GM19043 (cell line): ENCODE measurements at regions not wholly inside any gene's neighbourhood (a gene's known extent, or its start where the extent isn't known, plus 50 kb on each side); places are given as distances from the start of the nearest gene placed in this dataset.

ENCODE experiments used
- ATAC-seq: cut with Tn5 transposase; IDR thresholded peaks from one replicate; pipeline ENCODE4 v1.9.1; 2021; ENCODE audit warnings: low read depth; ENCODE audit not compliant: unreplicated experiment

GRCh38 chr3:27930052-27930602 is 208.0 kb upstream of the EOMES start:
- no peak for ATAC-seq

DNA sequence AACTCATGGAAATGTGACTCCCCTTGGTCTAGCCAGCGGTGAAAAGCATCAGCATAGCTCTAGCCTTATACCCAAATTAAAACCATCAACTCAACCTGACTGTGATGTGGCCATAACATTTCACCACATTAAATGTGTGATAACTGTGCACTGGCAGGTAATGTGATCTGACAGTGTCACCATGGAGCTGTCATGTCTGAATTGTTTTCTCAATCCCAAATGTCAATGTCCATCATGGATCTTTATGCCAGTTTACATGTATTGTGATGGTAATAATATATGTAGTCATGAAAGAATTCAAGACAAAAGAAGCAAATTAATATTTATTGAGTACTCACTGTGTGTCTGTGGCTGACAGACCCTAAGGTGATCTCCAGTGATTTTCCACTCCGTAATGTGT is 213.4 kb upstream of the EOMES start:
- no peak for ATAC-seq

GRCh38 chr3:27939521-27939920 is 217.4 kb upstream of the EOMES start:
- ATAC-seq: no peak

DNA sequence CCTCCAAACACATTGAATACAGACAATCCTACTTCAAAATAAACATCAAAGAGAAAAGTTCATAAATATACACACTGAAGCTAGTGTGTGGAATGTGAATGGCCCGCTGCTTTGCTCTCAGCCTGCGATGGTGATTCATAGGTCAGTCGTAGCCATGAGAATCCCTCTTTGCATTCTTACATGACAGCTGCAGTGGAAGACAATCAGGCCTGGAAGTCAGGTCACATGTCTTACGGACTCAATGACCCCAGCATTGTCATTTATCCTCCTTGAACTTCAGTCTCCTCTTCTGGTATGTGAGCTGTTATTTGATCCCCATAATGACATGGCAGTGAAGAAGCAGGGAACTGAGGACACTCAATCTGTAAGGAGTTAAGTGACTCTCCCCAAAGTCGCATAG is 217.8 kb upstream of the EOMES start:
- no peak for ATAC-seq

- ATAC-seq: no peak
Measured at GRCh38 chr3:27943106-27943505, 221.0 kb upstream of the EOMES start.

DNA sequence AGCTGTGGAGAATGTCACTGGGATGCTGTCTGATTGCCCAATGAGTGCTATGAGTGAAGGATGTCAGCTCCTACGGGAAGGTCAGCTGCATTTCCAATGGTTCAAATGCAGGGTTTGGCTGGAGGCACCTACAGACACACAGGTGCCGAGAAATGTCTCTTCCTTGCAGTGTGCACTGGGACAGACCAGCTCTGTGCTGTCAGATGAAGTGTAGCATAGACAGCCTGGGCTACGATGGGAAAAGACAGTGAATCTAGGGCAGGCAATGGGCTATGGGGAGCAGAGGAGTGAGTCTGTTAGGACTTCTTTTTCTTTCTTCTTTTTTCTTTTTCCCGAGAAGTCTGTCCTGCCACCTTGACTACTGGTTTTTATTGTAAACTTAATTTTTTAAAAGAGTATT is 223.1 kb upstream of the EOMES start:
- ATAC-seq: no peak

GRCh38 chr3:27960133-27960532 is 238.0 kb upstream of the EOMES start:
- no peak for ATAC-seq

DNA sequence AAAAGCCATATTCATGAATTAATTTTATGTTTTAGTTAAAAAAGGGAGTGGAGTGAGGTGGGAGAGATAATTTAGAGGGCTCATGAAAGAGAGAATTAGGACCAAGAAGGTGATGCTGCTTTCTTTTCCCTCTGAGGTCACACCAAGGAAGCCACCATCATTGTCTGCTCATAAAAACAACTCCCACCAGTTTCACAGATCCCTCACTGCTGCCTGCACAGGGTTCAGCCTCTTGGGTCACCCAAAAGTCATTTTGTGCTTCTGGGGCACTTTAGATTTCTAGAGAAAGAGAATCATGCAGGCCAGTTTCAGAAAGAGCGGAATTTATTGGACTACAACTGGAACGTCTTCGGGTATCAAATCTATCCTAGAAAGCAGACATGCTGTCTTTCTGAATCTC is 241.4 kb upstream of the EOMES start:
- ATAC-seq: no peak

- no peak for ATAC-seq
Measured at GRCh38 chr3:27971600-27971999, 249.5 kb upstream of the EOMES start.

GRCh38 chr3:27976933-27977332 is 254.8 kb upstream of the EOMES start:
- ATAC-seq: no peak

- no peak for ATAC-seq
Measured at GRCh38 chr3:27978440-27978839, 256.3 kb upstream of the EOMES start.

DNA sequence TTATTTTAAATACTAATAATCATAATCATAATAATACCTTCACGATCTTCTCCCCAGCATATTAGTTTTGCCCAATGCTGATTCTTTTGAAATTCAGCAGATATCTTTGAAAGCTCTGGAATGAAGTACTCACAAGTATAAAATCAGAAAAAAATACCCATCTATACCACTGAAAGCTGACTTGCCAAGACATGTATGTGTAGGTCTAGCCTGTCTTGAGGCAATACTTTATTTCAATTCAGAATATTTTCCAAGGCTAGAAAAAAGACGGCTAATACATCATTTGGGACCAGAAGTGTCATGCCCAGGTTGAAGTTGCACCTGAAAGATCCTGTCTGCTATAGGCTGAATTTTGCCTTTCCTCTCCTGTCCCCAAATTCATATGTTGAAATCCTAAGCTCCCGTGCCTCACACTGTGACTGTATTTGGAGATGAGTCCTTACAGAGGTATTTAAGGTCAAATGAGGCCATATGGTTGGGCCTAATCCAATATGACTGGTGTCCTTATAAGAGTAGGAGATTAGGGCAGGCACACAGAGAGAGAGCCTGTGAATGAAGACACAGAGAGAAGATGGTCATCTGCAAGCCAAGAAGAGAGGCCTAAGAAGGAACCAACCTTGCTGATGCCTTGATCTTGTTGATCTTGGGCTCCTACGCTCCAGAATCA is 255.9 kb upstream of the CMC1 start:
- no peak for ATAC-seq

GRCh38 chr3:27986234-27986879 is 255.1 kb upstream of the CMC1 start:
- no peak for ATAC-seq

- no peak for ATAC-seq
Measured at GRCh38 chr3:27990324-27990723, 251.1 kb upstream of the CMC1 start.

- ATAC-seq: no peak
Measured at GRCh38 chr3:27990837-27991236, 250.6 kb upstream of the CMC1 start.

DNA sequence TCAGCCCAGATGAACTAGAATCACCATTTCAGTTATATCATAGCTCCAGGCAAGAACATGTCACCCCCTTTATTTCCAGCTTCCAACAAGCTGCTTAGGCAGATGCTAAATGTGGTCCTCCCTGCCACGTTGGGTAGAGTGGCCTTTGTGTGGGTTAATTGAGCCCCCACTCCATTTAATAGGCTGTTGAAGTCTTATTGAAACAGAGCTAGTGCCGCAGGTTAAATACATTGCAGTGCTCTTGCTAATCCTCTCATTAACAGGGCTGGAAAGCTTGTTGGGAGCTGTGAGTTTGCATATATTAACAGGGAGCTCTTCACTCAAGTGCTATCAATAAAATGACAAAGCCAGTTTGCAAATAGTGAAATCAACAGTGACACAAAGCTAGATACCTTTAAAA is 248.4 kb upstream of the CMC1 start:
- no peak for ATAC-seq

GRCh38 chr3:28000608-28001007 is 240.8 kb upstream of the CMC1 start:
- no peak for ATAC-seq

DNA sequence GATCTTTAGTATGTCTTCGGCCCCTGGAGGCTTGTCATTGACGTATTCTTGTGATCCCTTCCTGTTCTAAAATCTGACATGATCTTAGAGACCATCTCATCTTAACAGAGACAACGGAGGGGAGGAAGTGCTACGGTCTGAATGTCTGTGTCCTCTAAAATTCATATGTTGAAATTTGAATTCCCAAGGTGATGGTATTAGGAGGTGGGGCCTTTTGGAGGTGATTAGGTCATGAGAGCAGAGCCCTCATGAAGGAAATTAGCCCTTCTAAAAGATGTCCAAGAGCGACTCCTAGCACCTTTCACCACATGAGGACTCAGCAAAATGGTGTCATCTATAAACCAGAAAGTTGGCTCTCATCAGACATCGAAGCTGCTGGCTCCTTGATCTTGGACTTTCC is 233.2 kb upstream of the CMC1 start:
- no peak for ATAC-seq

DNA sequence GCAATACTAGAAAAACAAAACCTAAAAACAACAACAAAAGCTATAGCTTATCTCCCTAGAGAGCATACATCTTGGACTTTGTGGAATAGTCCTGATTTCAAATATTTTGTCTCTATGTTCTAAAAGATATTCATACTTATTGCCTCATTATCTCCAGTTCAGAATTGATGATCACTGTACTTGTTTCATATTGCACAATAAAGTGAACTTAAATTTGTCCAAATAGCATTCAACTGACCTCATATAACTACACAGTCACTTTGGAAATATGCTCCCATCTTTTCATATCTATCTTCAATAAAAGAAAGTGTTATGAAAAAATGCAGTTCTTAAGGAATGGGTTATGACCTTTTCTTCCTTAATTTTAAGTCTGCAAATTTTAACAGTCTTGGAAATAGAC is 228.6 kb upstream of the CMC1 start:
- no peak for ATAC-seq

DNA sequence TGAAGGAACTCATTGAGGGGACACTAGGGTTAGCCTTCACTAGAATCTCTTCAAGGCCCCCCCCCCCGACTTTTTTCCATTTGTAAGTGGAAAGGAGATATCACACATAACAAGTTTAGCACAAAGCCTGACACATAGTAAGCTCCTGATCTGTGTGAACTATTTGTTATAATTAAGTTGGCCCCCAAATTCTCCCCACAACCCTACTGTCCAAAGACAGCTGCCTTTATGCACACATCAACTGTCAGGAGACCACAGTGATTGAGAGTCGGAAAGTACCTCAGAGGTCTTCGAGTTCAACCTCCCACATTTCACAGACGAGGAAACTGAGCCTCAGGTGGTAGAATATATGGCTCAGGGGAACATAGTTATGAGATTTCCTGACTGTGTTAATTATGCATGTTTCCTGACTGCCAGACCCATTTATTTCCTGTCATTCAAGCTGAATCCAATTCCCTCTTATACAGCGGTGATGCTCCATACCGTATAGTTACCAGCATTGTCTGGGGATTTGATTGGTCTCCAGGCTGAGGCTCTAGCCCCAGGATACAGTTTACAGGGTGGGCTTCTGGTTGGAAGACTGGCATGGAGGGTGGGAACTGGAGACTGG is 227.4 kb upstream of the CMC1 start:
- ATAC-seq: no peak

DNA sequence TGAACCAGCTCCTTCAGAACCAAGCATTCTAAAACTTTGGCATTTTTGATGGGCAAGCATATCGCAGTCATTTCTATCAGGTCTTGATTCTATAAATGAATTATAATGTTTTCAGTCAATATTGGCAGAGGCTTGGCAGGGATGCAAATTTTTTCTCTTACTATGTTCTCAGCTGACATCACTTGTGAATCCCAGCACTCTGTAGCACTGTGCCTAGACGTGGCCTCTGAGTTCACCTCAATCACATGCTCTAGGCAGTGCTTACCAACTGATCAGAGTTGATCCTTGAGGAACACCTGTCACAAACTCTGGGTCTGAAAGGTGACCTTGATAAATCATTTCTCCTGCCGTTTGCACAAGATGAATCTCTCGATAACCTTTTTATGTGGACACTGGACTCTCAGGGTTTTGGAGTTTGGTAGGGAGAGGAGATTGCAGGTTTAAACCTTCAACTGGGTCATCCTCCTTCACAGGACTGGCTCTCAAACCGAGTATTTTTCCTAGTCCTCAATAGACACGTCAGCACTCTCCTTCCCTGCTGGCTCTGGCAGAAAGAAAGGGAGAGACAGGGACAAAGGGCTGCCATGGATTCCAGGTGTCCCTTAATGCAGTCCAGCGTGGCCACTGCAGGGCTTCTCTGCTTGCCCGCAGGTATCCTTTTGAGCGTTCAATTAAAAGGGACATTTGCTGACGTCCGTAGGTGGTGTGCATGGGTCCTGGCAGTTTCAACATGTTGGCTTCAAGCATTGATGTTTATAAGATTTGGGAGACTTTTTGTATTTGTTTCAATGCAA is 222.3 kb upstream of the CMC1 start:
- no peak for ATAC-seq
